Neural cell (in vitro differentiated cells): ENCODE measurements at regions not wholly inside any gene's neighbourhood (a gene's known extent, or its start where the extent isn't known, plus 50 kb on each side); places are given as distances from the start of the nearest gene placed in this dataset.

ENCODE experiments used
- H2AFZ ChIP-seq: fragments of 200-600, 300-800 bp; sonication (generic), shearing (Covaris generic); 2 replicates; pipeline ENCODE4 v1.6.0; 2014; ENCODE audit warnings: low read depth, mild to moderate bottlenecking, antibody characterized with exemption, low read length, moderate library complexity
- H3F3A ChIP-seq: fragments of 200-600 bp; shearing (Covaris generic); 2 replicates; pipeline ENCODE4 v1.6.1; 2016; ENCODE audit warnings: mild to moderate bottlenecking, moderate library complexity, mixed read lengths, antibody characterized with exemption, low read length; ENCODE audit not compliant: insufficient read depth, poor library complexity, severe bottlenecking
- H3K27ac ChIP-seq: fragments of 200-600, 300-800 bp; sonication (generic), shearing (Covaris generic); 2 replicates; pipeline ENCODE4 v1.5.1; 2014; ENCODE audit warnings: mild to moderate bottlenecking, low read length, moderate library complexity
- H3K27me3 ChIP-seq: fragments of 300-800, 200-600 bp; sonication (generic), shearing (Covaris generic); 2 replicates; pipeline ENCODE4 v1.6.0; 2014; ENCODE audit warnings: mild to moderate bottlenecking, low read depth, low read length, moderate library complexity; ENCODE audit not compliant: insufficient read depth
- H3K36me3 ChIP-seq: fragments of 300-800, 200-600 bp; sonication (generic), shearing (Covaris generic); 2 replicates; pipeline ENCODE4 v1.5.1; 2014; ENCODE audit warnings: mild to moderate bottlenecking, antibody characterized with exemption, low read length, moderate library complexity; ENCODE audit not compliant: insufficient read depth
- H3K4me2 ChIP-seq: fragments of 300-800, 200-600 bp; sonication (generic), shearing (Covaris generic); 2 replicates; pipeline ENCODE4 v1.6.0; 2014; ENCODE audit warnings: mild to moderate bottlenecking, low read length
- H3K4me3 ChIP-seq: fragments of 300-800, 200-600 bp; sonication (generic), shearing (Covaris generic); 2 replicates; pipeline ENCODE4 v1.5.1; 2014; ENCODE audit warnings: mild to moderate bottlenecking, low read length, moderate library complexity
- H3K79me2 ChIP-seq: fragments of 200-600 bp; shearing (Covaris generic); replicated peaks from 2 replicates; pipeline ENCODE4 v1.6.0; 2014; ENCODE audit warnings: mild to moderate bottlenecking, low read length, moderate library complexity; ENCODE audit not compliant: insufficient read depth
- H3K9ac ChIP-seq: fragments of 300-800, 200-600 bp; sonication (generic), shearing (Covaris generic); 2 replicates; pipeline ENCODE4 v1.6.1; 2016; ENCODE audit warnings: mild to moderate bottlenecking, low read length, mixed read lengths
- H3K9me2 ChIP-seq: fragments of 200-600 bp; shearing (Covaris generic); 2 replicates; pipeline ENCODE4 v1.6.1; 2016; ENCODE audit warnings: mild to moderate bottlenecking, low read length, mixed read lengths; ENCODE audit not compliant: insufficient read depth
- H3K9me3 ChIP-seq: fragments of 200-600, 300-800 bp; sonication (generic), shearing (Covaris generic); 2 replicates; pipeline ENCODE4 v1.6.1; 2016; ENCODE audit warnings: mild to moderate bottlenecking, mixed run types, low read length, moderate library complexity, mixed read lengths
- H4K20me1 ChIP-seq: fragments of 200-600 bp; shearing (Covaris generic); 2 replicates; pipeline ENCODE4 v1.6.1; 2016; ENCODE audit warnings: mild to moderate bottlenecking, mixed run types; ENCODE audit not compliant: insufficient read depth
- CTCF ChIP-seq: fragments of 450-650 bp; IDR thresholded peaks from 2 replicates; pipeline ENCODE4 v1.5.1; 2014; ENCODE audit warnings: antibody characterized with exemption, mild to moderate bottlenecking, moderate library complexity; ENCODE audit not compliant: poor library complexity, severe bottlenecking
- EP300 ChIP-seq: fragments of 450-650 bp; conservative IDR thresholded peaks from 2 replicates; pipeline ENCODE4 v1.6.1; 2014; ENCODE audit warnings: antibody characterized with exemption, mild to moderate bottlenecking, moderate library complexity; ENCODE audit not compliant: poor library complexity, severe bottlenecking
- EZH2 ChIP-seq: fragments of 200-600, 300-800 bp; shearing (Covaris generic), sonication (generic); IDR thresholded peaks from 2 replicates; pipeline ENCODE4 v1.6.1; 2014; ENCODE audit warnings: antibody characterized with exemption, low read length, borderline replicate concordance, mild to moderate bottlenecking; ENCODE audit not compliant: insufficient read depth, poor library complexity, severe bottlenecking
- MXI1 ChIP-seq: fragments of 450-650 bp; conservative IDR thresholded peaks from 2 replicates; pipeline ENCODE4 v1.6.1; 2014; ENCODE audit warnings: antibody characterized with exemption, mild to moderate bottlenecking; ENCODE audit not compliant: poor library complexity, severe bottlenecking
- POLR2AphosphoS5 ChIP-seq: IDR thresholded peaks from 2 replicates; pipeline ENCODE4 v1.6.1; 2012
- RAD21 ChIP-seq: fragments of 450-650 bp; conservative IDR thresholded peaks from 2 replicates; pipeline ENCODE4 v1.6.1; 2014; ENCODE audit warnings: antibody characterized with exemption, mild to moderate bottlenecking, moderate library complexity
- SMC3 ChIP-seq: fragments of 450-650 bp; conservative IDR thresholded peaks from 2 replicates; pipeline ENCODE4 v1.6.1; 2014; ENCODE audit warnings: antibody characterized with exemption, mild to moderate bottlenecking, moderate library complexity; ENCODE audit not compliant: poor library complexity
- TF ChIP-seq, protein P1 (sequence below): IDR thresholded peaks from 2 replicates; pipeline ENCODE4 v1.6.1; 2012; ENCODE audit warnings: borderline replicate concordance

GRCh38 chr6:21992178-21992967, 304.5 kb downstream of the PRL start:
- no peaks in the 10 kb centered on the region for H3K9me2 ChIP-seq
- H4K20me1 ChIP-seq, result no peaks in the 10 kb centered on the region
- H3K9me3 ChIP-seq, result no peaks in the 10 kb centered on the region
- H3K9ac ChIP-seq, result no peak overlapping the region
- no peaks in the 10 kb centered on the region for H3K79me2 ChIP-seq
- no peaks in the 10 kb centered on the region for H3K27me3 ChIP-seq
- H3K36me3 ChIP-seq, result no peaks in the 10 kb centered on the region
- H3K4me3 ChIP-seq, result no peak overlapping the region
- no peak overlapping the region for H3K4me2 ChIP-seq
- H2AFZ ChIP-seq, result no peak overlapping the region
- no peak overlapping the region for H3K27ac ChIP-seq
- TF ChIP-seq EP300 (no peak), SMC3 (no peak), CTCF (no peak), RAD21 (no peak), EZH2 (no peak), MXI1 (no peak)
- H3F3A ChIP-seq, result no peaks in the 10 kb centered on the region

- Histone ChIP-seq H3K27me3 (no peaks in the 10 kb centered on the region), H3K27ac (no peak overlapping the region), H3K9ac (no peak overlapping the region), H3K9me2 (no peaks in the 10 kb centered on the region), H3F3A (no peaks in the 10 kb centered on the region), H2AFZ (no peak overlapping the region), H3K36me3 (no peaks in the 10 kb centered on the region), H3K4me2 (no peak overlapping the region), H3K79me2 (no peaks in the 10 kb centered on the region), H3K9me3 (no peaks in the 10 kb centered on the region), H4K20me1 (no peaks in the 10 kb centered on the region), H3K4me3 (no peak overlapping the region)
- no peak for TF ChIP-seq CTCF
- TF ChIP-seq POLR2AphosphoS5, result no peak
- TF ChIP-seq SMC3, result no peak
Measured at GRCh38 chr6:21993841-21994240, 303.0 kb downstream of the PRL start.

- Histone ChIP-seq H3K27ac (no peak overlapping the region), H3K4me2 (no peak overlapping the region), H3K9me3 (no peaks in the 10 kb centered on the region), H3F3A (no peaks in the 10 kb centered on the region), H3K36me3 (no peaks in the 10 kb centered on the region), H3K4me3 (no peak overlapping the region), H2AFZ (no peak overlapping the region), H3K9ac (no peak overlapping the region), H3K9me2 (no peaks in the 10 kb centered on the region), H3K79me2 (no peaks in the 10 kb centered on the region), H4K20me1 (no peaks in the 10 kb centered on the region), H3K27me3 (no peaks in the 10 kb centered on the region)
- TF ChIP-seq, protein P1, sequence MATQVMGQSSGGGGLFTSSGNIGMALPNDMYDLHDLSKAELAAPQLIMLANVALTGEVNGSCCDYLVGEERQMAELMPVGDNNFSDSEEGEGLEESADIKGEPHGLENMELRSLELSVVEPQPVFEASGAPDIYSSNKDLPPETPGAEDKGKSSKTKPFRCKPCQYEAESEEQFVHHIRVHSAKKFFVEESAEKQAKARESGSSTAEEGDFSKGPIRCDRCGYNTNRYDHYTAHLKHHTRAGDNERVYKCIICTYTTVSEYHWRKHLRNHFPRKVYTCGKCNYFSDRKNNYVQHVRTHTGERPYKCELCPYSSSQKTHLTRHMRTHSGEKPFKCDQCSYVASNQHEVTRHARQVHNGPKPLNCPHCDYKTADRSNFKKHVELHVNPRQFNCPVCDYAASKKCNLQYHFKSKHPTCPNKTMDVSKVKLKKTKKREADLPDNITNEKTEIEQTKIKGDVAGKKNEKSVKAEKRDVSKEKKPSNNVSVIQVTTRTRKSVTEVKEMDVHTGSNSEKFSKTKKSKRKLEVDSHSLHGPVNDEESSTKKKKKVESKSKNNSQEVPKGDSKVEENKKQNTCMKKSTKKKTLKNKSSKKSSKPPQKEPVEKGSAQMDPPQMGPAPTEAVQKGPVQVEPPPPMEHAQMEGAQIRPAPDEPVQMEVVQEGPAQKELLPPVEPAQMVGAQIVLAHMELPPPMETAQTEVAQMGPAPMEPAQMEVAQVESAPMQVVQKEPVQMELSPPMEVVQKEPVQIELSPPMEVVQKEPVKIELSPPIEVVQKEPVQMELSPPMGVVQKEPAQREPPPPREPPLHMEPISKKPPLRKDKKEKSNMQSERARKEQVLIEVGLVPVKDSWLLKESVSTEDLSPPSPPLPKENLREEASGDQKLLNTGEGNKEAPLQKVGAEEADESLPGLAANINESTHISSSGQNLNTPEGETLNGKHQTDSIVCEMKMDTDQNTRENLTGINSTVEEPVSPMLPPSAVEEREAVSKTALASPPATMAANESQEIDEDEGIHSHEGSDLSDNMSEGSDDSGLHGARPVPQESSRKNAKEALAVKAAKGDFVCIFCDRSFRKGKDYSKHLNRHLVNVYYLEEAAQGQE, result no peak
- TF ChIP-seq MXI1, result no peak
Measured at GRCh38 chr6:21994821-21995220, 302.0 kb downstream of the PRL start.
